HG02970 (cell line): ENCODE measurements at regions not wholly inside any gene's neighbourhood (a gene's known extent, or its start where the extent isn't known, plus 50 kb on each side); places are given as distances from the start of the nearest gene placed in this dataset.
"Not testable (repeated sequence)": the region's sequence is repeated elsewhere in the genome, so short reads cannot be mapped to it uniquely, and the experiment has no call there.

ENCODE experiments used
- ATAC-seq: cut with Tn5 transposase; IDR thresholded peaks from one replicate; pipeline ENCODE4 v1.9.1; 2021; ENCODE audit warnings: mild to moderate bottlenecking, moderate library complexity, moderate number of reproducible peaks; ENCODE audit not compliant: unreplicated experiment, low FRiP score

GRCh38 chr7:67659091-67659490 is 662.5 kb downstream of the TYW1 start:
- ATAC-seq = no peak

GRCh38 chr7:67662804-67663203 is 666.2 kb downstream of the TYW1 start:
- ATAC-seq = no peak

- ATAC-seq = no peak
Observed at GRCh38 chr7:67663644-67664043, 667.0 kb downstream of the TYW1 start.

- not testable (repeated sequence) for ATAC-seq
Observed at GRCh38 chr7:67666359-67666758, 669.7 kb downstream of the TYW1 start.

- no peak for ATAC-seq
Observed at GRCh38 chr7:67671006-67671548, 674.4 kb downstream of the TYW1 start.

GRCh38 chr7:67673861-67674260 is 677.2 kb downstream of the TYW1 start:
- ATAC-seq = no peak

- ATAC-seq = not testable (repeated sequence)
Observed at GRCh38 chr7:67674862-67675261, 678.2 kb downstream of the TYW1 start.

- ATAC-seq = no peak
Observed at GRCh38 chr7:67675971-67676370, 679.3 kb downstream of the TYW1 start.

GRCh38 chr7:67678419-67678818 is 681.8 kb downstream of the TYW1 start:
- ATAC-seq = no peak

GRCh38 chr7:67683628-67684027 is 687.0 kb downstream of the TYW1 start:
- no peak for ATAC-seq

GRCh38 chr7:67690700-67691099 is 694.1 kb downstream of the TYW1 start:
- ATAC-seq = no peak

GRCh38 chr7:67692425-67692824 is 695.8 kb downstream of the TYW1 start:
- ATAC-seq = no peak

- no peak for ATAC-seq
Observed at GRCh38 chr7:67696124-67696523, 699.5 kb downstream of the TYW1 start.

- no peak for ATAC-seq
Observed at GRCh38 chr7:67696878-67697277, 700.2 kb downstream of the TYW1 start.

- no peak for ATAC-seq
Observed at GRCh38 chr7:67698354-67698753, 701.7 kb downstream of the TYW1 start.

GRCh38 chr7:67705850-67706249 is 709.2 kb downstream of the TYW1 start:
- ATAC-seq = no peak

GRCh38 chr7:67711706-67712105 is 715.1 kb downstream of the TYW1 start:
- ATAC-seq = no peak

GRCh38 chr7:67713451-67714056 is 716.9 kb downstream of the TYW1 start:
- ATAC-seq = no peak

- ATAC-seq = no peak
Observed at GRCh38 chr7:67716729-67717128, 720.1 kb downstream of the TYW1 start.

GRCh38 chr7:67723591-67723990 is 727.0 kb downstream of the TYW1 start:
- ATAC-seq = no peak

GRCh38 chr7:67724435-67724834 is 727.8 kb downstream of the TYW1 start:
- ATAC-seq = no peak

GRCh38 chr7:67724955-67725354 is 728.3 kb downstream of the TYW1 start:
- no peak for ATAC-seq

- ATAC-seq = no peak
Observed at GRCh38 chr7:67725423-67725822, 728.8 kb downstream of the TYW1 start.
